ENCODE measurements at regions not wholly inside any gene's neighbourhood (a gene's known extent, or its start where the extent isn't known, plus 50 kb on each side); places are given as distances from the start of the nearest gene placed in this dataset.

DNA sequence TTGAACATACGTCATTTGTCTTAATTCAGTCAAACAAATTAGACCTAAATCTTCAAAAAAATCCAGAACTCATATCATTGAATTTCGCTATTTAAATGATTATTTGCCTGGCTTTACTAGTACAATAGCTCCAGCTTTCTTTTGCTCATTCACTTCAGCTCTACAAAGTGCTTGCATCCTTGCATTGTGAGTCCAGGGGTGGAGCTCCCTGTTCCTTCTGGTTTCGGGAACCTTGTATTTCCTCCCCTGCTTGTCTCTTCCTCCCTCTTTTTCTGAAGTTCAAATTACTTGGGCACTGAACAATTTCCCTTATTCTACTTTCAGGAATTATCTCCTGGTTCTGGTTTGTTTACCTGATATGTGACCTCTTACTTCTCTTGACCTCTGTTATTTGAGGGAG lies 58.1 kb upstream of the KITLG start:
- TF ChIP-seq TP53 (CRISPR knock-in tag; IDR thresholded peaks at IDR 0.05) (no peak), POLR2A (IDR thresholded peaks at IDR 0.05; ENCODE audit: low read length) (no peak), MYC (IDR thresholded peaks at IDR 0.05; ENCODE audit: borderline replicate concordance, low read length) (no peak), BHLHE40 (IDR thresholded peaks at IDR 0.05; ENCODE audit: low read depth, low read length) (no peak), RAD21 (conservative IDR thresholded peaks at IDR 0.05 in 1 of 2, IDR thresholded peaks at IDR 0.05 in 1 of 2) (no peak), CEBPB (IDR thresholded peaks at IDR 0.05) (no peak), HOXA7 (CRISPR knock-in tag; IDR thresholded peaks at IDR 0.05) (no peak), CBX8 (IDR thresholded peaks at IDR 0.05) (no peak)
- TF ChIP-seq, protein P1, sequence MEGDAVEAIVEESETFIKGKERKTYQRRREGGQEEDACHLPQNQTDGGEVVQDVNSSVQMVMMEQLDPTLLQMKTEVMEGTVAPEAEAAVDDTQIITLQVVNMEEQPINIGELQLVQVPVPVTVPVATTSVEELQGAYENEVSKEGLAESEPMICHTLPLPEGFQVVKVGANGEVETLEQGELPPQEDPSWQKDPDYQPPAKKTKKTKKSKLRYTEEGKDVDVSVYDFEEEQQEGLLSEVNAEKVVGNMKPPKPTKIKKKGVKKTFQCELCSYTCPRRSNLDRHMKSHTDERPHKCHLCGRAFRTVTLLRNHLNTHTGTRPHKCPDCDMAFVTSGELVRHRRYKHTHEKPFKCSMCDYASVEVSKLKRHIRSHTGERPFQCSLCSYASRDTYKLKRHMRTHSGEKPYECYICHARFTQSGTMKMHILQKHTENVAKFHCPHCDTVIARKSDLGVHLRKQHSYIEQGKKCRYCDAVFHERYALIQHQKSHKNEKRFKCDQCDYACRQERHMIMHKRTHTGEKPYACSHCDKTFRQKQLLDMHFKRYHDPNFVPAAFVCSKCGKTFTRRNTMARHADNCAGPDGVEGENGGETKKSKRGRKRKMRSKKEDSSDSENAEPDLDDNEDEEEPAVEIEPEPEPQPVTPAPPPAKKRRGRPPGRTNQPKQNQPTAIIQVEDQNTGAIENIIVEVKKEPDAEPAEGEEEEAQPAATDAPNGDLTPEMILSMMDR (IDR thresholded peaks at IDR 0.05), result no peak
- TF ChIP-seq, protein P2, sequence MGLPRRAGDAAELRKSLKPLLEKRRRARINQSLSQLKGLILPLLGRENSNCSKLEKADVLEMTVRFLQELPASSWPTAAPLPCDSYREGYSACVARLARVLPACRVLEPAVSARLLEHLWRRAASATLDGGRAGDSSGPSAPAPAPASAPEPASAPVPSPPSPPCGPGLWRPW (IDR thresholded peaks at IDR 0.05), result no peak
- TF ChIP-seq, protein P3, sequence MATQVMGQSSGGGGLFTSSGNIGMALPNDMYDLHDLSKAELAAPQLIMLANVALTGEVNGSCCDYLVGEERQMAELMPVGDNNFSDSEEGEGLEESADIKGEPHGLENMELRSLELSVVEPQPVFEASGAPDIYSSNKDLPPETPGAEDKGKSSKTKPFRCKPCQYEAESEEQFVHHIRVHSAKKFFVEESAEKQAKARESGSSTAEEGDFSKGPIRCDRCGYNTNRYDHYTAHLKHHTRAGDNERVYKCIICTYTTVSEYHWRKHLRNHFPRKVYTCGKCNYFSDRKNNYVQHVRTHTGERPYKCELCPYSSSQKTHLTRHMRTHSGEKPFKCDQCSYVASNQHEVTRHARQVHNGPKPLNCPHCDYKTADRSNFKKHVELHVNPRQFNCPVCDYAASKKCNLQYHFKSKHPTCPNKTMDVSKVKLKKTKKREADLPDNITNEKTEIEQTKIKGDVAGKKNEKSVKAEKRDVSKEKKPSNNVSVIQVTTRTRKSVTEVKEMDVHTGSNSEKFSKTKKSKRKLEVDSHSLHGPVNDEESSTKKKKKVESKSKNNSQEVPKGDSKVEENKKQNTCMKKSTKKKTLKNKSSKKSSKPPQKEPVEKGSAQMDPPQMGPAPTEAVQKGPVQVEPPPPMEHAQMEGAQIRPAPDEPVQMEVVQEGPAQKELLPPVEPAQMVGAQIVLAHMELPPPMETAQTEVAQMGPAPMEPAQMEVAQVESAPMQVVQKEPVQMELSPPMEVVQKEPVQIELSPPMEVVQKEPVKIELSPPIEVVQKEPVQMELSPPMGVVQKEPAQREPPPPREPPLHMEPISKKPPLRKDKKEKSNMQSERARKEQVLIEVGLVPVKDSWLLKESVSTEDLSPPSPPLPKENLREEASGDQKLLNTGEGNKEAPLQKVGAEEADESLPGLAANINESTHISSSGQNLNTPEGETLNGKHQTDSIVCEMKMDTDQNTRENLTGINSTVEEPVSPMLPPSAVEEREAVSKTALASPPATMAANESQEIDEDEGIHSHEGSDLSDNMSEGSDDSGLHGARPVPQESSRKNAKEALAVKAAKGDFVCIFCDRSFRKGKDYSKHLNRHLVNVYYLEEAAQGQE (IDR thresholded peaks at IDR 0.05), result no peak
